ENCODE measurements at regions not wholly inside any gene's neighbourhood (a gene's known extent, or its start where the extent isn't known, plus 50 kb on each side); places are given as distances from the start of the nearest gene placed in this dataset.

DNA sequence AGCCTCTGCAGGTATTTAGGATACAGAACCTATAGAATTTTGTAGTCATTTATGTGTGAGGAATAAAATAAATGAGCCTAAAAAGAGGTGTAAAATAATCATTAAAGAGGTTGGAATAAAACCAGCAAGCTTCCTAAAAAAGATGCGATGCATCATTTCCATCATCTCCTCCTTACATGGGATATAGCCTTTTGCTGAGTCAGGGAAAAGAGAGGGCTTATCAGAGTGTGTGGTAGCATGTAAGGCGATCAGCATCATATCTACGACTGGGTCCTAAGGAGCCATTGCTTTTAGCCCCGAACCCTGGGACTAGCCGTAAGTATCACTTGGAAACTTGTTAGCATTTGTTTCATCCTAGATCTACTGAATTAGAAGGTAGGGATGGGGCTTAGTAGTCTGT is 94.9 kb downstream of the DTWD1 start:
- TF ChIP-seq, protein P1, sequence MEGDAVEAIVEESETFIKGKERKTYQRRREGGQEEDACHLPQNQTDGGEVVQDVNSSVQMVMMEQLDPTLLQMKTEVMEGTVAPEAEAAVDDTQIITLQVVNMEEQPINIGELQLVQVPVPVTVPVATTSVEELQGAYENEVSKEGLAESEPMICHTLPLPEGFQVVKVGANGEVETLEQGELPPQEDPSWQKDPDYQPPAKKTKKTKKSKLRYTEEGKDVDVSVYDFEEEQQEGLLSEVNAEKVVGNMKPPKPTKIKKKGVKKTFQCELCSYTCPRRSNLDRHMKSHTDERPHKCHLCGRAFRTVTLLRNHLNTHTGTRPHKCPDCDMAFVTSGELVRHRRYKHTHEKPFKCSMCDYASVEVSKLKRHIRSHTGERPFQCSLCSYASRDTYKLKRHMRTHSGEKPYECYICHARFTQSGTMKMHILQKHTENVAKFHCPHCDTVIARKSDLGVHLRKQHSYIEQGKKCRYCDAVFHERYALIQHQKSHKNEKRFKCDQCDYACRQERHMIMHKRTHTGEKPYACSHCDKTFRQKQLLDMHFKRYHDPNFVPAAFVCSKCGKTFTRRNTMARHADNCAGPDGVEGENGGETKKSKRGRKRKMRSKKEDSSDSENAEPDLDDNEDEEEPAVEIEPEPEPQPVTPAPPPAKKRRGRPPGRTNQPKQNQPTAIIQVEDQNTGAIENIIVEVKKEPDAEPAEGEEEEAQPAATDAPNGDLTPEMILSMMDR (IDR thresholded peaks at IDR 0.05; ENCODE audit: low read depth, low read length), result no peak
- DNase-seq (ENCODE audit: low read depth, low spot score), result no peak
- in situ Hi-C loops (cut with HindIII; ENCODE audit: low sequenced_read_pairs), result no loop called here
- H3K4me3 ChIP-seq (ENCODE audit: low read depth, low read length), result no peak overlapping the region

DNA sequence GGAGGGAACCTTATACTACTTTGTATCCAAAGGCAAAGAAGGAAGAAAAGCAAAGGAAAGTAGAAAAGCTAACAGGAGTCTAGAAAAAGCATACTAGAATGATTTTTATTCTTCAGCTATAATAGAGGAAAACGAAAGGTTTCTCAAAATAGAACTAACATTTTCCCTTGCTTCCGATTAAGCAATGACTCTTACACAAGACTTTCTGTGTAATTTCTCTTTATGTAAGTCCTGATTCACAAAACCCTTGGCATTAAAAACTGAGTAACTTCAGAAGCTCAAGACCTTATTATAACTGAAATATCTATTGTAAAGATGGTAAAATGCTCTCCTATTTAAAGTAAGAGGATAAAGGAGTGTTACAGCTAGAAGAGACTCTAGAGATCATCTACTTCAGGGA is 97.4 kb downstream of the DTWD1 start:
- no peak for DNase-seq (ENCODE audit: low read depth, low spot score)
- H3K4me3 ChIP-seq (ENCODE audit: low read depth, low read length), result no peak overlapping the region
- TF ChIP-seq, protein P1 (IDR thresholded peaks at IDR 0.05; ENCODE audit: low read depth, low read length), result no peak
- in situ Hi-C loops (cut with HindIII; ENCODE audit: low sequenced_read_pairs), result no loop called here

DNA sequence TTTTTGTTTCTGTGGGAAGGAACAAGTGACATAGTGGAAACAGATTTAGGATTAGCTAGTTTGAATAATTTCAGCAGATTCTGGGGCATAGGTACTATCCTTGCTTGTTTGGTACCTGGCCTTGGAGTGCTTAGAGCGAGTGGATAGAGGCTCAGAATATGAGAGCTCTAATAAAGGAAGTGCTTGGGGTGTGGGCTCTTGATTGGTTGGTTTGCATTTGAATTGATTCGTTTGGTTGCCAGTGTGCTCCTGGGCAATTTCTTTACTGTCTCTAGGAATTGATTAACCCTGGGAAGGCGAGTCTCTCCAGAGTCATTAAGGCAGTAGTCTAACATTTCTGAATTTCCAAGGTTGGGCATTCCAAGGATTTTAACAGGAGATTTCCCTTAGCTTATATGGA is 98.0 kb downstream of the DTWD1 start:
- TF ChIP-seq, protein P1 (IDR thresholded peaks at IDR 0.05; ENCODE audit: low read depth, low read length), result no peak

DNA sequence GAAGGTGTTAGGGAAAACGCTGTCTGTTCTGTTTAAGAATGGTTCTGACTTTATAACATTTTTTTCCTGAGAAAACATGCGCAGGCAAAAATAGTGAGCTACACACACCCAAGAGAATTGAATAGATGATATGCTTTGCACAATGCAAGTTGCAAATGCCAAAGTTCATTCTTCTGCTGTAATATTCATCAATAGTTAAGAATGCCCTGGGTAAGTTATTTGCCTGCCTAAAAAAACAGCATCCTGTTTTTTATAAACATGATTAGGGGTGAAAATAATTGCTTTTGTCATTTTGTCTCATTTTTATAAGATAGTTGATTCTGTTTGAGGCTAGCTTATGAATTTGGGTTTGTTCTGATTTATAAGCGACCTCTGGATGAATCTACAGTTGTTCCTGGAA is 99.4 kb downstream of the DTWD1 start:
- H3K4me3 ChIP-seq (ENCODE audit: low read depth, low read length), result no peak overlapping the region
- in situ Hi-C loops (cut with HindIII; ENCODE audit: low sequenced_read_pairs), result no loop called here
- DNase-seq (ENCODE audit: low read depth, low spot score), result no peak
- TF ChIP-seq, protein P1 (IDR thresholded peaks at IDR 0.05; ENCODE audit: low read depth, low read length), result no peak

More for the DNA sequence above, 98.0 kb downstream of the DTWD1 start:
- in situ Hi-C loops (cut with HindIII; ENCODE audit: low sequenced_read_pairs), result no loop called here
- no peak for DNase-seq (ENCODE audit: low read depth, low spot score)
- no peak overlapping the region for H3K4me3 ChIP-seq (ENCODE audit: low read depth, low read length)

DNA sequence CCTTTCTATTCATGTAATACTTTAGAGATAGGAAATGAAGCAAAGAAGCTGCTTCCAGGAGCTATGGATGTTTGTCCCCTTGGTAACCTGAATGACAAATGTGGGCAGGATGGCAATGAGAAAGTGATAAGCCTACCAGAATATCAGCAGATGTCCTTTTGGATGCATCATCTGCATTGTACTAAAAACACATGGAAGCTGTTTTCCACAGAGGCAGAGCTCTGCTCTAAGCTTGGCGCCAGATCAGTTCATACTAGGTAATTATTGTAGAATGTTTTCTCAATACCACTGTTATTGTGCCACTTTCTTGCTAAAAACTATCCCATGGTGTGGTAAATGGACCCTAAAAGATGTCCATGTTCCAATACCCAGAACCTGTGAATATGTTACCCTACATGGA is 100.2 kb downstream of the DTWD1 start:
- H3K4me3 ChIP-seq (ENCODE audit: low read depth, low read length), result no peak overlapping the region
- no peak for DNase-seq (ENCODE audit: low read depth, low spot score)
- TF ChIP-seq, protein P1 (IDR thresholded peaks at IDR 0.05; ENCODE audit: low read depth, low read length), result no peak
- in situ Hi-C loops (cut with HindIII; ENCODE audit: low sequenced_read_pairs), result no loop called here

DNA sequence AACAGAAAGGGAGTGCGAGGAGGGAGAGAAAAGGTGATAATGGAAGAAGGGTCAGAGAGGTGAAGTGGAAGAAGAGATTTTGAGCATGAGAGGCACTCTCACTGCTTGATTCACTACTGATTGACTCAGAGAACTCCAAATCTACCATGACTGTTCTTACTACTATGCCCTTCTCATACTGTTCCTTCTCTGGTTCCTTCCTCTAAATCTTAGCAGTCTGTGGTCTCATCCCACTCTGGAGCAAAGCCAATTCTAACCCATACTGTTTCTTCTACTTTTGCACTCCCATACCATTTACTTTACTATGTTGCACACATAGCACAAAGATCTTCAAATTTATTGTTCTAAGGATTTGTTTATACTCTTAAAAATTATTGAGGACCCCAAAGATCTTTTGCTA is 100.8 kb downstream of the DTWD1 start:
- TF ChIP-seq, protein P1 (IDR thresholded peaks at IDR 0.05; ENCODE audit: low read depth, low read length), result no peak
- no peak overlapping the region for H3K4me3 ChIP-seq (ENCODE audit: low read depth, low read length)
- in situ Hi-C loops (cut with HindIII; ENCODE audit: low sequenced_read_pairs), result no loop called here
- no peak for DNase-seq (ENCODE audit: low read depth, low spot score)

DNA sequence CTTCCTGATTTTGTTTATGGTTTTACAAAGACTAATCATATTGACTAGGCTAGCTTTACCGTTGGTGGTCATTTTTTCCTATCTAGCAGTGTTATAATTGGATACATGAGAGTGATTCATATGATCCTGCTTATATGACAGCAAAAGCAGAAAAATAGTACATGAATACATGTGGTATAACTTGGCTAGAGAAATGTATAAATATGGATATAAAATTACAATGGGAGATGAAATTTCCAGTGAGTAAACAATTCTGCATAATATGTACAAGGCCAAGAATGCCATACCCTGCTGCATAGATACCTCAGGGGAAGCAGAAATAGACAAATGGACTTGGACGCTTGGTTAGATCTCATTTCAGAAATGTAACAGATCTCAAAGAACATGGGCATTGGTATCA is 103.1 kb downstream of the DTWD1 start:
- in situ Hi-C loops (cut with HindIII; ENCODE audit: low sequenced_read_pairs), result no loop called here
- TF ChIP-seq, protein P1 (IDR thresholded peaks at IDR 0.05; ENCODE audit: low read depth, low read length), result no peak

More for the DNA sequence above, 103.1 kb downstream of the DTWD1 start:
- no peak for DNase-seq (ENCODE audit: low read depth, low spot score)
- H3K4me3 ChIP-seq (ENCODE audit: low read depth, low read length), result no peak overlapping the region
